DND-41 (cell line): ENCODE measurements at regions not wholly inside any gene's neighbourhood (a gene's known extent, or its start where the extent isn't known, plus 50 kb on each side); places are given as distances from the start of the nearest gene placed in this dataset.

ENCODE experiments used
- EZH2 ChIP-seq: IDR thresholded peaks from 3 replicates; pipeline ENCODE4 v1.6.1; 2012; ENCODE audit warnings: borderline replicate concordance, low read depth, mild to moderate bottlenecking, moderate library complexity, low read length, inconsistent platforms; ENCODE audit not compliant: severe bottlenecking
- TF ChIP-seq, protein P1 (sequence below): IDR thresholded peaks from 2 replicates; pipeline ENCODE4 v1.5.1; 2012; ENCODE audit warnings: borderline replicate concordance, low read length, moderate library complexity, mild to moderate bottlenecking; ENCODE audit not compliant: poor library complexity, severe bottlenecking; ENCODE audit errors: extremely low read depth

DNA sequence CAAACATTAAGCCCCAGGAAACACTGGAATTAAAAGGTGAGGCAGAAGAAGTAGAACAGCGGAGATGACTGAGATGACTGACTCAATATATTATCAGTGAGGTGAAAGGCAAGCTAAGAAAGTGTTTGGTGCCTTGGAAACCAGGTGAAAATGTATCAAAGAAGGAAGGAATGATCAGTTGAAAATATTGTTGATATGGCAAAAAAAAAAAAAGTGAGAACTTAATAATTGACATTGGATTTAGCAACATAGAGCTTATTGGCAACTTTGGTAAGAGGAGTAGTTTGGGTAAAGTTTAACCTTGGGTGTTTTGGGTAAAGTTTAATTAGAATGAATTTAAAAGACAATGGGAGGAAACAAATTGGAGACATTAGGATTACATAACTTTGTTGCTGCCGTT is 127.7 kb upstream of the MYOCD start:
- TF ChIP-seq, protein P1, sequence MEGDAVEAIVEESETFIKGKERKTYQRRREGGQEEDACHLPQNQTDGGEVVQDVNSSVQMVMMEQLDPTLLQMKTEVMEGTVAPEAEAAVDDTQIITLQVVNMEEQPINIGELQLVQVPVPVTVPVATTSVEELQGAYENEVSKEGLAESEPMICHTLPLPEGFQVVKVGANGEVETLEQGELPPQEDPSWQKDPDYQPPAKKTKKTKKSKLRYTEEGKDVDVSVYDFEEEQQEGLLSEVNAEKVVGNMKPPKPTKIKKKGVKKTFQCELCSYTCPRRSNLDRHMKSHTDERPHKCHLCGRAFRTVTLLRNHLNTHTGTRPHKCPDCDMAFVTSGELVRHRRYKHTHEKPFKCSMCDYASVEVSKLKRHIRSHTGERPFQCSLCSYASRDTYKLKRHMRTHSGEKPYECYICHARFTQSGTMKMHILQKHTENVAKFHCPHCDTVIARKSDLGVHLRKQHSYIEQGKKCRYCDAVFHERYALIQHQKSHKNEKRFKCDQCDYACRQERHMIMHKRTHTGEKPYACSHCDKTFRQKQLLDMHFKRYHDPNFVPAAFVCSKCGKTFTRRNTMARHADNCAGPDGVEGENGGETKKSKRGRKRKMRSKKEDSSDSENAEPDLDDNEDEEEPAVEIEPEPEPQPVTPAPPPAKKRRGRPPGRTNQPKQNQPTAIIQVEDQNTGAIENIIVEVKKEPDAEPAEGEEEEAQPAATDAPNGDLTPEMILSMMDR = no peak
- no peak for TF ChIP-seq EZH2
